Stimulated activated CD8-positive, alpha-beta memory T cell treated with anti-CD3 and anti-CD28 coated beads, Interleukin-15, amount 100 ng/mL, for 48 hours (primary cell): ENCODE measurements at regions not wholly inside any gene's neighbourhood (a gene's known extent, or its start where the extent isn't known, plus 50 kb on each side); places are given as distances from the start of the nearest gene placed in this dataset.

ENCODE experiments used
- DNase-seq, 2 donors: peaks; one replicate each; pipeline ENCODE4 v3.0.0-alpha.2; 2020; ENCODE audit warnings: low read depth in 2 of 2

DNA sequence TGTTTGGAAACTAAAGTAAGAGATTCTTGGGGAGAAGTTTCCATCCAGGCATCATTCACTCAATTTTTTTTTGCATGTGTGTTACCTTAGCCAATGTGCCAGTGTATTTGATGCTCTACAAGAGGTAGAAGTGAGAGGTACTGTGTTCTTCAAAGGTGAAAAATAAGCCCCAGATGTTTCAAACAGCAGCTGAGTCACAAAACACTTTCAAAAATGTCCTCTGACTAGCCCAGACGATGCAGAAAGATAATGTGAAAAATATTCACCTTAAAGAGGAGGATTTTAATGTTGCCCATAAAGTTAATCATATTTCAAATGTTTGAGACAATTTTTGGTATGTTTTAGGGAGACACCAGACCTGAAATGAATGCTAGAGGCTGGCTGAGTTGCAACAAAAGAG, 107.7 kb upstream of the RASGRP1 start:
- DNase-seq = no peak

- no peak for DNase-seq
Observed at GRCh38 chr15:38672814-38673670, 108.4 kb upstream of the RASGRP1 start.

DNA sequence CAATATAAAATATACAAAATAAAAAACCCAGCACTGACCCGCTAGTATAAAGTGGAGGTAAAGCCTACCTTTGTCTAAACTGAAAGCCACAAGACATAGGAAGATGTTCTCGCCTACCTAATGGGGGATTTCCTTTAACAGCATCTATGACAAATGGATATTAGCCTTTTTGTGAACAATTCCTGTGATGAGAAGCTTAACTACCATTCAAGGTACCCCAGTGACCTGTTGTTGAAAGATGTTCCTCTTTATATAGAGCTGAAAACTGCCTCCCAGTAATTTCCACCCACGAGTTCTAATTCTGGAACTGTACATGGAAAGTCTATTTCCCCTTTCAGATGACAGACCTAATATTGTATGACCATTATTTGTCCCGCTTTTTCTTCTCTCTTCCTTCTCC, 109.8 kb upstream of the RASGRP1 start:
- no peak for DNase-seq

GRCh38 chr15:38678281-38678680, 113.7 kb upstream of the RASGRP1 start:
- DNase-seq = no peak

- DNase-seq = no peak
Observed at GRCh38 chr15:38680775-38681174, 116.2 kb upstream of the RASGRP1 start.

DNA sequence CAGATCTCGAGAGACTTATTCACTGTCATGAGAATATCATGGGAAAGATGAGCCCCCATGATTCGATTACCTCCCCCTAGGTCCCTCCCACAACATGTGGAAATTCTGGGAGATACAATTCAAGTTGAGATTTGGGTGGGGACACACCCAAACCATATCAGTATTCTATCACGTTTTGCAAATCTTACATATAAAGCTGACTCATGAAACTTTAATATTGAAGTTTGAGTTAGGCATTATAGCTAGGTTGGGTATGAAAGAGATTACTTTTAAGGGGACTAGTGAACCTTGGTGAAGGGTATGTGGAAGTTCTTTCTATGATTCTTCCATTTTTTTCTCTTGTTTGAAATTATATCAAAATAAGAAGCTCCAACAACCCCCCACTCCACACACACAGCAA, 117.7 kb upstream of the RASGRP1 start:
- DNase-seq = no peak

- DNase-seq = no peak
Observed at GRCh38 chr15:38682861-38683260, 118.2 kb upstream of the RASGRP1 start.

- peak; percentile 48 to 54 for DNase-seq
Observed at GRCh38 chr15:38683382-38684242, 119.0 kb upstream of the RASGRP1 start.

DNA sequence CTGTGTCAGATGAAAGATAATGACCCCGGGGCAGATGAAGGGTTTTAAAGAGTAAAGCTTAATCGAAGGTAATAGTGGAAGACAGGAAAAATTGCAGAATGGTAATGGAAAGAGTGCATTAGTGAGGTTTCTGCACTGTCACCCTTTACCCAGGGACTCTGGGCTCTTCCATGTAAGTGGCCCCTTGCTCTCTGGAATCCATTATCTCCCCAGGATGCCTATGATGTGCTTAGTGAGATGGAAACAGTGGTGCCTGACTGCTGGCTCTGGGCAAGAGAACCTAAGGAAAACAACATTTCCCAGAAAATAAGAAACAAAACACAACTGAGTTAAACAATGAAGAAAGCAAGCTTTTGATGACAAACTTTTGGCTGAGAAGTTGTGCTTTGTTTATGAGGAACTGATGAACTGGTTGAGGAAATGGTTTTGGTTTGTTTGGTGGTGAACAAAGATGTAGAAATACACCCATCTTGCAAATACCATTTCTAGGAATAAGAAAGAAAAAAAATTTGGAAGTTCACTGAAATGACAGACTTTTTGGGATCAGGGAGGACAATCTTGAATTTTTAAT, 119.9 kb upstream of the RASGRP1 start:
- no peak for DNase-seq

DNA sequence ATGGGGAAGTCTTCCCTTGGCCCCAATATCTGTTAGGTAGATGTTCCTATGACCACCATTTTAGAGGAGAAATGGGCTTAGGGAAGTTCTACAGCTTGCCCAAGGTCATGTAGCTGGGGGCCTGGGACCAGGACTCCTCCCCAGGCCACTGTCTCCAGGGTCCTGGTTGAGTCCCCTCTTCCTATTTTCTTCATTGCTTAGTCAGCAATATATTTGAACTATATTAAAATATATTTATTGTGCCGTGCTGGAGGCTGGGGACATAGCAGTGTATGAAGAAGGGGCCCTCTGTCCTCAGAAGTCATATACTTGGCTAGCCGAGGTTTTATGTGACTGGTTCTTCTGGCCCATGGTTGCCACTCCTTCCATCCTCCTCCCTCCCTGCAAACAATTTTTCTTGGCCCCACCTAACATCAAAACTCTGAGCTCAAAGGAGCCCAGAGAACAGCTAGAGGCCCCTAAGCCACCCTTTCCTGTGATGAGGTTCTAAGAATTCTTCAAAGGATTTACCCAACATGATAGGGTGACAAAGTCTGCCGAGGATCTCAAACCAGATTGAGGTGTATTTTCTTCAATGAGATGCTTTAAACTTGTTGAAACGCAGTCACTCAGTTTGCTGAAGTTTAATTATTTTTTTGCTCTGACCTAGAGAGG, 121.2 kb upstream of the RASGRP1 start:
- DNase-seq = no peak

GRCh38 chr15:38687340-38687739, 122.7 kb upstream of the RASGRP1 start:
- no peak for DNase-seq

- no peak for DNase-seq
Observed at GRCh38 chr15:38687775-38688495, 123.3 kb upstream of the RASGRP1 start.

GRCh38 chr15:38688761-38689160, 124.1 kb upstream of the RASGRP1 start:
- peak; percentile 49 to 75 for DNase-seq

DNA sequence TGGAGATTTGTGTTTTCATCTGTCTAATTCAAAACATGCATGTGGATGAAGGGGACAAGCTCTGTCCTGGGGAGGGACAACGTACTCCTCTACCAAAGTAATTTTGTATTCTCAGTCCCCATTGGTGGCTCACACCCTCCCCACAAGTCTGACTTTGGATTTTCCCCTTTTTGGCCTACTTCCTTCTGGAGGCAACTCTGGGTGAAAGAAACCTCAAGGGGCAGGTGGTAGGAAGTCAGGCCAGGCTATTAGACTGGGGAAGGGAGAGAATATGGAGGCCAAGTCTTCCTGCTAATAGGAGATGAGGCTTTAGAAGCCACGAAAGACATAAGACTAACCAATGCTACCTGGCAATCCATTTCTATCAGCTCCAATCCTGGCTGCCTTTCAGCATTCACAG, 124.9 kb upstream of the RASGRP1 start:
- DNase-seq = no peak

GRCh38 chr15:38690216-38690615, 125.6 kb upstream of the RASGRP1 start:
- no peak for DNase-seq

- peak; percentile 44 to 56 for DNase-seq
Observed at GRCh38 chr15:38690719-38691332, 126.2 kb upstream of the RASGRP1 start.

DNA sequence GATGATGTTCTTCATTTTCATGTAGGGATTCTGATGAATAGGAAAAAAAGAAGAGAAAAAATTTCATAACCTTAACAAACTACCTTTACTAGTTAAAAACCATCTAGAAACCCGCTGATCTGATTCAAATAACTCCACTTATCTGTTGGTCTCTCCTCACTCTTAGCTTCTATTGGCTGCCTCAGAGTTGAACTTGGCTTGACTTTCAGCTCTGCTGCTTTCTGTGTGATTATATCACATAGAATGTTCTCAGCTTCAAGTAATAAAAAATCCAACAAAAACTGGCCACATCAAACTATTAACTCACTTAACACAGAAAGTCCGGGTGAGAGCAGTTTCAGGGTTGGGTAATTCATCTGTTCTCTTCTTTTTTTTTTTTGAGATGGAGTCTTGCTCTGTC, 126.8 kb upstream of the RASGRP1 start:
- no peak for DNase-seq

- DNase-seq = no peak
Observed at GRCh38 chr15:38691965-38692788, 127.6 kb upstream of the RASGRP1 start.

GRCh38 chr15:38692789-38693062, 128.1 kb upstream of the RASGRP1 start:
- DNase-seq = no peak
